NB4 (cell line): ENCODE measurements at regions not wholly inside any gene's neighbourhood (a gene's known extent, or its start where the extent isn't known, plus 50 kb on each side); places are given as distances from the start of the nearest gene placed in this dataset.

ENCODE experiments used
- CTCF ChIP-seq: IDR thresholded peaks from one replicate; pipeline ENCODE4 v1.5.1; 2012; ENCODE audit warnings: low read depth, low read length
- POLR2A ChIP-seq: IDR thresholded peaks from 2 replicates; pipeline ENCODE4 v1.6.1; 2011; ENCODE audit warnings: mild to moderate bottlenecking; ENCODE audit not compliant: insufficient read length; ENCODE audit errors: extremely low read depth

- TF ChIP-seq CTCF (no peak), POLR2A (no peak)
These were observed 109.1 kb upstream of the CYP1B1 start for GRCh38 chr2:38185012-38185491.
